ENCODE measurements at regions not wholly inside any gene's neighbourhood (a gene's known extent, or its start where the extent isn't known, plus 50 kb on each side); places are given as distances from the start of the nearest gene placed in this dataset.

GRCh38 chr3:170767576-170767941, 102.4 kb downstream of the RPL22L1 start:
- TF ChIP-seq POLR2A (IDR thresholded peaks at IDR 0.05) (no peak), CTCF (IDR thresholded peaks at IDR 0.05) (no peak)

Measured in upper lobe of left lung (tissue), 4 donors.